ENCODE measurements at regions not wholly inside any gene's neighbourhood (a gene's known extent, or its start where the extent isn't known, plus 50 kb on each side); places are given as distances from the start of the nearest gene placed in this dataset.

GRCh38 chr5:112112346-112112745 lies 306.7 kb downstream of the EPB41L4A start:
- H3K27me3 Mint-ChIP-seq: peaks cover 2 to 19% of the 10 kb centered on the region in 2 donors
- no peak for ATAC-seq
- no peak for DNase-seq (ENCODE audit: low spot score)
- H3K4me1 Mint-ChIP-seq (ENCODE audit: low read depth in 2 of 2): no peaks in the 10 kb centered on the region
- H3K36me3 Mint-ChIP-seq: no peaks in the 10 kb centered on the region
- no peak overlapping the region for H3K4me3 Mint-ChIP-seq
- H3K9me3 Mint-ChIP-seq: no peaks in the 10 kb centered on the region
- no peak overlapping the region for H3K27ac Mint-ChIP-seq

DNA sequence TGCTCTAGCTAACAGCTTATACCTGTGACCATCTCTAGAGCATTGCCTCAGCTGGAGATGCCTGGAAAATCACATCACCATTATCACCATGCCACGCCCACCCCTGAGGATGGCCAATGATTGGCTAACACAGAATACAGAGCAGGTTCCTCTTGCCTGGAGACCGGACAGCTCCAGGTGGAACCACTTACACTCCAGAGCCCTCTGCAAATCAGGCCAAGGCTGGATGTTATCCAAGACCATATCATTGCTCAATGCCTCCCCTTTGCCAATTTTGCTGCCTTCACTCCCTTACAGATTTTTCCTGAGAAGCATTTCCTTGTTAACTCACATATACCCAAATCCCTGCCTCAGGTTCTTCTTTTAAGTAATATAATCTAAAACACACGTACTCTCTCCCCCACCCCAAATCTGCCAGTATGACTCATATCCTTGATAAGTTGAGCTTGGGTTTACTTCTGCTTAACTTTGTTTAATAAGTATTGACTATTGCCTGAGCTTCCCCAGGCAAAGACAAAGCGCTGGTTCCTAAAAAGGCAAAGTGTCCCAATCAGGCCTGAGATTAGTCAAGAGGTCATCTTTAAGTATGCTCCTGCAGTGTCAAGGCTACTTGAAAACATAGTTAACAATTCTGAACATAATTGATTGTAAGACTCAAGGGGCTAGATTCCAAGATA lies 309.6 kb downstream of the EPB41L4A start:
- DNase-seq (ENCODE audit: low spot score) (no peak), ATAC-seq (no peak)
- Mint-ChIP-seq H3K36me3 (no peaks in the 10 kb centered on the region), H3K9me3 (no peaks in the 10 kb centered on the region), H3K27me3 (peaks cover 5 to 12% of the 10 kb centered on the region in 2 donors), H3K4me3 (no peak overlapping the region), H3K27ac (no peak overlapping the region), H3K4me1 (ENCODE audit: low read depth in 2 of 2) (no peaks in the 10 kb centered on the region)

- H3K27me3 Mint-ChIP-seq: peaks cover 5 to 7% of the 10 kb centered on the region in 2 donors
- no peaks in the 10 kb centered on the region for H3K9me3 Mint-ChIP-seq
- H3K4me3 Mint-ChIP-seq: no peak overlapping the region
- H3K27ac Mint-ChIP-seq: no peak overlapping the region
- ATAC-seq (no peak), DNase-seq (ENCODE audit: low spot score) (no peak)
- no peaks in the 10 kb centered on the region for H3K4me1 Mint-ChIP-seq (ENCODE audit: low read depth in 2 of 2)
- no peaks in the 10 kb centered on the region for H3K36me3 Mint-ChIP-seq
Measured at GRCh38 chr5:112106878-112107277, 312.2 kb downstream of the EPB41L4A start.

DNA sequence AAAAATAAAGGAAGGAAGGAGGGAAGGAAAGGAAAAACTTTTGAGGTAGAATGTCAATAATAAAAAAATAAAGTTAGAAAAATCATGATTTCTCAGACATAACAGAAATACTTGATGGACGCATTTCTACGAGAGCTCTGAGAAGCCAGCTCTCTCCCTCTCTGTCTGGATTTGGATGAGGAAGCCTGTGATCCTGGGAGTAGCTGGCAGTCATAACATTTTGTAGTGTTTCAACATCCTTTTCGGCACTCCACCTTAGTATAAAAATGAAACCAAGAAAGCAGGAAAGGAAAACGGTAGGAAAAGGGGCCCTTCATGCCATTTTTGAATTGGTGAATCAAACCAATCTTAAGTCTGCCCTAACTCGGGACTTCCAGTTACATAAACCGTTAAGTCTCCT lies 321.3 kb downstream of the EPB41L4A start:
- Mint-ChIP-seq H3K27ac (no peak overlapping the region), H3K36me3 (no peaks in the 10 kb centered on the region), H3K4me3 (no peak overlapping the region), H3K27me3 (peaks cover 0 to 22% of the 10 kb centered on the region in 2 donors), H3K4me1 (ENCODE audit: low read depth in 2 of 2) (no peaks in the 10 kb centered on the region), H3K9me3 (no peaks in the 10 kb centered on the region)
- DNase-seq (ENCODE audit: low spot score) (no peak), ATAC-seq (no peak)

DNA sequence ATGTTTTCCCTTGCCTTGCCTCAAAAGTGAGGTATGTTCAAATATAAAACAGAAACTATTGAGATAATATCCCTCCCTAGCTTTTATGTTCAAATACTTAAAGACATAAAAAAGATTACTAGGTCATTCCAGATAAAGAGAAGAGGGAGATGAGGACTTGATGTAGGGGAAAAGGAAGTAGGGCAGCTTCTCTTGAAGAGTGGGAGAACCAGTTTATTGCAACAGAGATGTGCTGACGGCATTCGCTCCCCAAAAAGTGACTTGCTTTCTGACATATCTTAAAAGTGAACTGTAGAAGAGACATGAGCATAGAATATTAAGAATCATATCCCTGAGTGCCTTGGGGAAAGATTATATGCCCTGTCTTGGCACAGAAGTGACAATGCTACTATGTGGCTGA lies 330.2 kb upstream of the NREP start:
- H3K36me3 Mint-ChIP-seq: no peaks in the 10 kb centered on the region
- ATAC-seq (no peak), DNase-seq (ENCODE audit: low spot score) (no peak)
- no peak overlapping the region for H3K4me3 Mint-ChIP-seq
- no peaks in the 10 kb centered on the region for H3K4me1 Mint-ChIP-seq (ENCODE audit: low read depth in 2 of 2)
- H3K27me3 Mint-ChIP-seq: no peaks in the 10 kb centered on the region
- peaks cover 3% of the 10 kb centered on the region for H3K9me3 Mint-ChIP-seq
- H3K27ac Mint-ChIP-seq: no peak overlapping the region

- no peak overlapping the region for H3K27ac Mint-ChIP-seq
- H3K36me3 Mint-ChIP-seq: no peaks in the 10 kb centered on the region
- peaks cover 3% of the 10 kb centered on the region for H3K9me3 Mint-ChIP-seq
- H3K27me3 Mint-ChIP-seq: no peaks in the 10 kb centered on the region
- H3K4me3 Mint-ChIP-seq: no peak overlapping the region
- no peaks in the 10 kb centered on the region for H3K4me1 Mint-ChIP-seq (ENCODE audit: low read depth in 2 of 2)
- DNase-seq (ENCODE audit: low spot score) (no peak), ATAC-seq (no peak)
Measured at GRCh38 chr5:112086740-112087139, 329.7 kb upstream of the NREP start.

DNA sequence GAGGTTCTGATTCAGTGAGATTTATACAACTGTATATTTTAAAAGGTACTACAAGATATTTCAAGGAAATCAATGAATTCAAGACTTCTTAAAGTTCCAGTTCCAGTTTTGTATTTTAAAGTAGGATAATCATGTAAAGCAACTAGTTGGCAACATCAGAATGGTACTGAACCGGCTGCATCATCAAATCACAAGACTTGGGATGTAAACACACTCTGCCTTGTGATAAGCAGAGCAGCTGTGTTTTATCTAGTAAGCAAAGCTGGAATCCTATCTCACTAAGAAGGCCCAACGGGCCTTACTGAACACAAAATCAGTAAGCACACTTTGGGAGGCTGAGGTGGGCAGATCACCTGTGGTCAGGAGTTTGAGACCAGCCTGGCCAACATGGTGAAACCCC lies 327.2 kb upstream of the NREP start:
- DNase-seq (ENCODE audit: low spot score) (no peak), ATAC-seq (no peak)
- Mint-ChIP-seq H3K4me3 (no peak overlapping the region), H3K27me3 (no peaks in the 10 kb centered on the region), H3K27ac (no peak overlapping the region), H3K36me3 (no peaks in the 10 kb centered on the region), H3K4me1 (ENCODE audit: low read depth in 2 of 2) (no peaks in the 10 kb centered on the region), H3K9me3 (peaks cover 6% of the 10 kb centered on the region)

DNA sequence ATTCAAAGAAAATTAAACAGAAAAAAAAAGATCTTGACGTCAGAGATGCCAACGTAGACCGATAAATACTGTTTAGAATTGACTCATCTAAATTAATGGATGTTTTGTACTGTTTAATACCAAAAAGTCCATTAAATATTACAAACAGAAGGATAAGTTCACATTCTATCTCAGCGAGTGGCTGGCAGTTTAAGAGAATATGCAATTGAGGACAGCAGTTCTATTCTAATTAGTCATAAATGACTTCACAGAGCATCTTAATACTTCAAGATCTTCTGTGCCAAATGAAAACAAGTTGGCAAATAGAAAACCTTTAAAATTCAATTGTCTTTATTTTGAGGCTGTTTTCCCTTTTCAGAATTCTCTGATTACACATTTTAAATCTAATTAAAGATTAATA lies 326.6 kb upstream of the NREP start:
- no peaks in the 10 kb centered on the region for H3K36me3 Mint-ChIP-seq
- no peak overlapping the region for H3K4me3 Mint-ChIP-seq
- peaks cover 8% of the 10 kb centered on the region for H3K9me3 Mint-ChIP-seq
- H3K27ac Mint-ChIP-seq: no peak overlapping the region
- no peaks in the 10 kb centered on the region for H3K27me3 Mint-ChIP-seq
- ATAC-seq (no peak), DNase-seq (ENCODE audit: low spot score) (no peak)
- H3K4me1 Mint-ChIP-seq (ENCODE audit: low read depth in 2 of 2): no peaks in the 10 kb centered on the region

GRCh38 chr5:112077180-112077579 lies 320.2 kb upstream of the NREP start:
- DNase-seq (ENCODE audit: low spot score): no peak
- no peaks in the 10 kb centered on the region for H3K36me3 Mint-ChIP-seq
- H3K9me3 Mint-ChIP-seq: peaks cover 10% of the 10 kb centered on the region
- H3K27me3 Mint-ChIP-seq: peaks cover 0 to 3% of the 10 kb centered on the region in 2 donors
- ATAC-seq: peak in 1 of 2 donors; percentile 66
- H3K27ac Mint-ChIP-seq: no peak overlapping the region
- no peaks in the 10 kb centered on the region for H3K4me1 Mint-ChIP-seq (ENCODE audit: low read depth in 2 of 2)
- H3K4me3 Mint-ChIP-seq: peak overlapping the region; percentile 1

DNA sequence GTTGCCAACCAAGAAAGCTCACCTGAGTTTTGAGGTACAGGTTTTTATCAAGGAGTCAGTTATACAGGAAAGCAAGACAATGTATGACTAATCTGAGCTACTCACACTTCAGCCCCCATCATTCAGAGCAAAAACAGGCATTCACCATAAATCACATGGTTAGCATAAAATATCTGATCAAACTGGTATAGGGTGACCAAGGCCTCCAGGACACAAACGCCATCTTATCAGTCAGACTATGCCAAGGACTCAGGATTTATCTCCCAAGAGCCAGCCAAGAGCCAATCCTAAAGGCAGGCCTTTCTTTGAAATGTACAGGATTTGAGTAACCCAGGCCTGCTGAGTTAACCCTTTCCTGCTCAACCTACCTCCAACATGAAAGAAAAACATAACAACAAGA lies 313.0 kb upstream of the NREP start:
- Mint-ChIP-seq H3K4me1 (ENCODE audit: low read depth in 2 of 2) (no peaks in the 10 kb centered on the region), H3K36me3 (no peaks in the 10 kb centered on the region), H3K4me3 (no peak overlapping the region), H3K27me3 (peaks cover 0 to 14% of the 10 kb centered on the region in 2 donors), H3K9me3 (no peaks in the 10 kb centered on the region), H3K27ac (no peak overlapping the region)
- DNase-seq (ENCODE audit: low spot score) (no peak), ATAC-seq (no peak)

DNA sequence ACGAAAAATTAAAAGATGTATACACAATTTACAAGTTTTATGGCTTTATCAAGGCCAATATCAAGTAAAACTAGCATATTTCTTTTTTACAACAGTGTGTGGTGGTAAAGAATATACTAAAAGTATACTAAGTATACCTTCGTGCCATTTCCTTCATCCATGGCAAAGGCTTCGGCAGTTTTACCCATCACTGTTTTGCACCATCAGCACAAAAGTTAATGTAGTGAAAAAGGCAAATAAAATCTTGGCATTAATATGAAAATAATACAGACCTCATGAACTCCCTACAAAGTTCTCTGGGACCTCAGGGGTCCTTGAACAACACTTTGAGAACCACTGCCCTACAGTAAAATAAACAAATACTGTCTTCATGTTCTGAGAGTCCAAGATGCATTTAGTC lies 312.3 kb upstream of the NREP start:
- peaks cover 0 to 14% of the 10 kb centered on the region in 2 donors for H3K27me3 Mint-ChIP-seq
- H3K9me3 Mint-ChIP-seq: no peaks in the 10 kb centered on the region
- no peak overlapping the region for H3K4me3 Mint-ChIP-seq
- ATAC-seq: no peak
- DNase-seq (ENCODE audit: low spot score): no peak
- no peaks in the 10 kb centered on the region for H3K4me1 Mint-ChIP-seq (ENCODE audit: low read depth in 2 of 2)
- no peak overlapping the region for H3K27ac Mint-ChIP-seq
- no peaks in the 10 kb centered on the region for H3K36me3 Mint-ChIP-seq

GRCh38 chr5:112068593-112068992 lies 311.6 kb upstream of the NREP start:
- Mint-ChIP-seq H3K4me1 (ENCODE audit: low read depth in 2 of 2) (no peaks in the 10 kb centered on the region), H3K27ac (no peak overlapping the region), H3K36me3 (no peaks in the 10 kb centered on the region), H3K9me3 (no peaks in the 10 kb centered on the region), H3K4me3 (no peak overlapping the region), H3K27me3 (peaks cover 0 to 14% of the 10 kb centered on the region in 2 donors)
- no peak for ATAC-seq
- no peak for DNase-seq (ENCODE audit: low spot score)

DNA sequence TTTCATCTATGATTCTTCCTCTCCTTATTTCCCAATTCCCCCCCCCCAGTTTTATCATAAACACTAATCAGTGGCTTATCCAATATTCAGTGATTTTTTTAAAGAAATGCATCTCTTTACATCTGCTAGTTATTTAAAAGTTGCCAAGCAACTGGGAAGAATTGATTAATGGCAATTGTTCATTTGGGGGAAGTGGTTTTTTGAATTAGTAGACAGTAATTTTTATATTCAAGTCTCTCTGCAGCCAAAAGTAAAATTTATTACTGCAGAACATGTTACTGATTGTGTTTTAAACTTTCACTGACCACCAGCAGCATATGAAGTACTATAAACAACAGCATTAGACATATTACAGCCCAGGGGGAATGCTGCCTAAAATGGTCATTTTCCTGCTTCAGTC lies 308.8 kb upstream of the NREP start:
- Mint-ChIP-seq H3K27me3 (peaks cover 0 to 14% of the 10 kb centered on the region in 2 donors), H3K9me3 (no peaks in the 10 kb centered on the region), H3K27ac (no peak overlapping the region), H3K4me3 (no peak overlapping the region), H3K4me1 (ENCODE audit: low read depth in 2 of 2) (no peaks in the 10 kb centered on the region), H3K36me3 (no peaks in the 10 kb centered on the region)
- ATAC-seq (no peak), DNase-seq (ENCODE audit: low spot score) (no peak)

- Mint-ChIP-seq H3K4me3 (no peak overlapping the region), H3K4me1 (ENCODE audit: low read depth in 2 of 2) (no peaks in the 10 kb centered on the region), H3K27ac (no peak overlapping the region), H3K27me3 (peaks cover 0 to 14% of the 10 kb centered on the region in 2 donors), H3K36me3 (no peaks in the 10 kb centered on the region), H3K9me3 (no peaks in the 10 kb centered on the region)
- no peak for ATAC-seq
- no peak for DNase-seq (ENCODE audit: low spot score)
Measured at GRCh38 chr5:112064956-112065355, 308.0 kb upstream of the NREP start.

DNA sequence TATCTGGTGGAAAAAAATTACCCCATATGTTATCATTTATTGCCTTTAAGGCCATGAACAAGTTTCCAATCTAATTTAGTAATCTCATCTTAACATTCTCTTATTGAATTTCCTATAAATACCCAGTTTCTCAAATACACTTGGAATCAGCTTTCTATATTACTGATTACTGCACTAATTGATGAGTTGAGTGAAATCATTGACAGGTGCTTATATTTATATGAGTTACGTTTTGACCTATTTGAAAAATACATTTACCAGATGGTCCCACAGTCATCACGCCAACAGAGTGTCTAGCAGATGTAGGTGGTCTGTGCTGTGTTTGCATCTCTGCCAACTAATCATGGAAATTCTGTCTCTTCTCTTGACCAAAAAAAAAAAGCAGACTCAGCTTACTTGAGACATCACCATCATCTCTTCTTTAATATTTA lies 307.3 kb upstream of the NREP start:
- no peaks in the 10 kb centered on the region for H3K4me1 Mint-ChIP-seq (ENCODE audit: low read depth in 2 of 2)
- H3K9me3 Mint-ChIP-seq: no peaks in the 10 kb centered on the region
- no peak overlapping the region for H3K27ac Mint-ChIP-seq
- DNase-seq (ENCODE audit: low spot score) (no peak), ATAC-seq (no peak)
- H3K36me3 Mint-ChIP-seq: no peaks in the 10 kb centered on the region
- no peak overlapping the region for H3K4me3 Mint-ChIP-seq
- H3K27me3 Mint-ChIP-seq: peaks cover 0 to 14% of the 10 kb centered on the region in 2 donors
